Skeletal muscle tissue (tissue), 3 donors: ENCODE measurements at regions not wholly inside any gene's neighbourhood (a gene's known extent, or its start where the extent isn't known, plus 50 kb on each side); places are given as distances from the start of the nearest gene placed in this dataset.

Experiments
- H3K27ac ChIP-seq: one replicate; pipeline ENCODE4 v1.7.0; 2013; ENCODE audit warnings: mild to moderate bottlenecking, low read depth, low read length, inconsistent platforms
- H3K27me3 ChIP-seq, 3 donors: one replicate each; pipeline ENCODE4 v1.7.0; 2013; ENCODE audit warnings: low read length in 3 of 3; ENCODE audit not compliant: control insufficient read depth in 3 of 3, insufficient read depth in 3 of 3
- H3K36me3 ChIP-seq, 3 donors: one replicate each; pipeline ENCODE4 v1.7.0; 2013; ENCODE audit warnings: low read length in 3 of 3; ENCODE audit not compliant: control insufficient read depth in 3 of 3, insufficient read depth in 3 of 3
- H3K4me1 ChIP-seq, 3 donors: one replicate each; pipeline ENCODE4 v1.7.0; 2013; ENCODE audit warnings: low read length in 3 of 3, mild to moderate bottlenecking in 3 of 3; ENCODE audit not compliant: control insufficient read depth in 3 of 3, insufficient read depth in 3 of 3
- H3K4me3 ChIP-seq, 3 donors: one replicate each; pipeline ENCODE4 v1.7.0; 2013; ENCODE audit warnings: low read length in 3 of 3
- H3K9ac ChIP-seq, 3 donors: one replicate each; pipeline ENCODE4 v1.7.0; 2013; ENCODE audit warnings: low read length in 3 of 3, mild to moderate bottlenecking in 3 of 3, moderate library complexity in 2 of 3, low read depth in 1 of 3
- H3K9me3 ChIP-seq, 3 donors: one replicate each; pipeline ENCODE4 v1.7.0; 2013; ENCODE audit warnings: low read length in 3 of 3; ENCODE audit not compliant: control insufficient read depth in 3 of 3
- donor health status: Osteomylitis.

GRCh38 chr1:173424782-173425407 is 52.2 kb upstream of the PRDX6 start:
- Histone ChIP-seq H3K27me3 (no peaks in the 10 kb centered on the region), H3K9ac (no peak overlapping the region), H3K36me3 (no peaks in the 10 kb centered on the region), H3K4me3 (no peak overlapping the region), H3K4me1 (peaks cover 10 to 11% (median 10%) of the 10 kb centered on the region in 3 donors), H3K27ac (no peak overlapping the region), H3K9me3 (no peaks in the 10 kb centered on the region)

DNA sequence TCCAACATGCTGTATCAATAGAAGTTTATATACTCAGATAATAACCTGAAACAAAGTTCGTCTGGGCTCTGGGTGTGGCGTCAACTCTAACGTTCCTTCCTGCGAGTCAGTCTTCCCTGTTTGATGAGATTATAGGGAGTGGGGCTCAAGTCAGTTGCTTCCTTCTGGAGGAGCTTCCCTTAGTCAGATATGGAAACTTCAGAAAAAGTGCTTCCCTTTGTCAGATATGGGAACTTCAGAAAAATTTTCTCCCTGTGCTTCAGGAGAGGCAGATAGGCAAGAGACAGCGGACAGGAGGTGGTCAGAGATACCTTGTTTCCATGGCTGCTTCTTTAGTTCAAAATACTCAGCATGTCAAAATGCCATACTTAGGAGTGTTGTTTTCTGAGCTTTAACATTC is 51.1 kb upstream of the PRDX6 start:
- Histone ChIP-seq H3K27me3 (no peaks in the 10 kb centered on the region), H3K36me3 (no peaks in the 10 kb centered on the region), H3K4me3 (no peak overlapping the region), H3K9ac (no peak overlapping the region), H3K4me1 (peaks cover 16 to 19% (median 18%) of the 10 kb centered on the region in 3 donors), H3K9me3 (no peaks in the 10 kb centered on the region), H3K27ac (no peak overlapping the region)

DNA sequence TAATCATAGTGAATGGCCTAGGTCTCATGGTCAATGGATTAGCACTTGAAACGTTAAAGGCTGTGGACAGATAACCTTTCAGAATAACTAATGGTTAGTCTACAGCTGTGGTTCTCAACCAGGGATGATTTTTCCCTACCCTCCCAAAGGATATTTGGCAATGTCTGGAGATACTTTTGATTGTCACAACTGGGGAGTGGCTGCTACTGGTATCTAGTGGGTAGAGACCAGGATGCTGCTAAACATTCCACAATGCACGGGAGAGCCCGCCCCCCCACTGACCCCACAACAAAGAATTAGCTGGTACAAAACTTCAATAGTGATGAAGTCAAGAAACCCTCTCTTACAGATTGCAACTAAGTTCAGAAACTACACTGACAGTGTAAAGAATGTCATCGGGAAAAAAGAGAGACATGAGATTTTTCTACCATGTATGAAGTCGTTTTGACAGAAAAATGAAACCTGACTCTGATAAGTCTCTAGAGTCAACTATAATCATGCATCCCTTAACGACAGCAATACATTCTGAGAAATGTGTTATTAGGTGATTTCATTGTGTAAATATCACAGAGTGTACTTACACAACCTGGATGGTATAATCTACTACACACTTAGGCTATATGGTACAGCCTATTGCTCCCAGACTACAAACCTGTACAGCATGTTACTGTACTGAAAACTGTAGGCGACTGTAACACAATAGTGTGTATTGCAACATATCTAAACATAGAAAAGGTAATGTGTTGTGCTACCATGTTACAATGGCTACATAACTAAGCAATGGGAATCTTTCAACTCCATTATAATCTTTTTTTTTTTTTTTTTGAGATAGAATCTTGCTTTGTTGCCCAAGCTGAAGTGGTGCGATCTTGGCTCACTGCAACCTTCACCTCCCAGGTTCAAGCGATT is 49.7 kb upstream of the PRDX6 start:
- Histone ChIP-seq H3K27me3 (no peaks in the 10 kb centered on the region), H3K4me3 (no peak overlapping the region), H3K9me3 (no peaks in the 10 kb centered on the region), H3K9ac (no peak overlapping the region), H3K27ac (no peak overlapping the region), H3K36me3 (no peaks in the 10 kb centered on the region), H3K4me1 (peaks cover 16 to 19% (median 18%) of the 10 kb centered on the region in 3 donors)
